Gastroesophageal sphincter (tissue), 3 donors: ENCODE measurements at regions not wholly inside any gene's neighbourhood (a gene's known extent, or its start where the extent isn't known, plus 50 kb on each side); places are given as distances from the start of the nearest gene placed in this dataset.

Source experiments
- POLR2A ChIP-seq, 2 donors: fragments of 450-650 bp; IDR thresholded peaks; one replicate each; pipeline ENCODE4 v1.6.1; 2017; ENCODE audit warnings: antibody characterized with exemption in 2 of 2, mild to moderate bottlenecking in 2 of 2, moderate library complexity in 1 of 2
- TF ChIP-seq, protein P1 (sequence below), 4 experiments: fragments of 200-600 bp in 2 of 4; fragments of 450-650 bp in 2 of 4; sonication (generic) in 1 of 4; IDR thresholded peaks; one replicate each; pipeline ENCODE4 v1.5.1; 2017 to 2019; ENCODE audit warnings: antibody characterized with exemption in 4 of 4, mild to moderate bottlenecking in 2 of 4, moderate library complexity in 2 of 4

GRCh38 chr22:48397531-48398180 is 1430.0 kb downstream of the BRD1 start:
- TF ChIP-seq, protein P1, sequence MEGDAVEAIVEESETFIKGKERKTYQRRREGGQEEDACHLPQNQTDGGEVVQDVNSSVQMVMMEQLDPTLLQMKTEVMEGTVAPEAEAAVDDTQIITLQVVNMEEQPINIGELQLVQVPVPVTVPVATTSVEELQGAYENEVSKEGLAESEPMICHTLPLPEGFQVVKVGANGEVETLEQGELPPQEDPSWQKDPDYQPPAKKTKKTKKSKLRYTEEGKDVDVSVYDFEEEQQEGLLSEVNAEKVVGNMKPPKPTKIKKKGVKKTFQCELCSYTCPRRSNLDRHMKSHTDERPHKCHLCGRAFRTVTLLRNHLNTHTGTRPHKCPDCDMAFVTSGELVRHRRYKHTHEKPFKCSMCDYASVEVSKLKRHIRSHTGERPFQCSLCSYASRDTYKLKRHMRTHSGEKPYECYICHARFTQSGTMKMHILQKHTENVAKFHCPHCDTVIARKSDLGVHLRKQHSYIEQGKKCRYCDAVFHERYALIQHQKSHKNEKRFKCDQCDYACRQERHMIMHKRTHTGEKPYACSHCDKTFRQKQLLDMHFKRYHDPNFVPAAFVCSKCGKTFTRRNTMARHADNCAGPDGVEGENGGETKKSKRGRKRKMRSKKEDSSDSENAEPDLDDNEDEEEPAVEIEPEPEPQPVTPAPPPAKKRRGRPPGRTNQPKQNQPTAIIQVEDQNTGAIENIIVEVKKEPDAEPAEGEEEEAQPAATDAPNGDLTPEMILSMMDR (IDR thresholded peaks at IDR 0.05): no peak
- TF ChIP-seq POLR2A (IDR thresholded peaks at IDR 0.05): no peak
